B cell (primary cell): ENCODE measurements at regions not wholly inside any gene's neighbourhood (a gene's known extent, or its start where the extent isn't known, plus 50 kb on each side); places are given as distances from the start of the nearest gene placed in this dataset.

Experiments used
- EZH2 ChIP-seq: IDR thresholded peaks from 2 replicates; pipeline ENCODE4 v1.6.1; 2012; ENCODE audit warnings: borderline replicate concordance, low read depth, mild to moderate bottlenecking, moderate library complexity, low read length; ENCODE audit not compliant: insufficient read depth, poor library complexity, severe bottlenecking
- TF ChIP-seq, protein P1 (sequence below): fragments of 200-600 bp; IDR thresholded peaks from one replicate; pipeline ENCODE4 v1.8.0; 2022; ENCODE audit warnings: antibody characterized with exemption, mild to moderate bottlenecking

DNA sequence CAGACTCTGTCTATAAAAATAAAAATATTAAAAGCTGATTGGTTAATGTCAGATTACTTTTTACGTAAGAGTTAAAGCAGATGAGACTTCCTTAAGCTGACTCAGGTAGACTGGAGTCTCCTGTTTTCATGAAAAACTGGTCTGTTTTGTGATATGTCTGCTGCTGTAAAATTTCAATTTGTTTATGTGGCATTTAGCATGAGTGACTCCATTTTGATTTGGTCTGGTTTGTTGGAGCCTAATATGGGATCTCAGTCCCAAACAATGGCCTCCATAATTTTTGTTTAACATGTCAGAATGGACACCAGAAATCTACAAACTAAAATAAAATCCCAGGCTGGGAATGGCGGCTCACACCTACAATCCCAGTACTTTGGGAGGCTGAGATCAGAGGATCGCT lies 57.8 kb upstream of the LEKR1 start:
- TF ChIP-seq, protein P1, sequence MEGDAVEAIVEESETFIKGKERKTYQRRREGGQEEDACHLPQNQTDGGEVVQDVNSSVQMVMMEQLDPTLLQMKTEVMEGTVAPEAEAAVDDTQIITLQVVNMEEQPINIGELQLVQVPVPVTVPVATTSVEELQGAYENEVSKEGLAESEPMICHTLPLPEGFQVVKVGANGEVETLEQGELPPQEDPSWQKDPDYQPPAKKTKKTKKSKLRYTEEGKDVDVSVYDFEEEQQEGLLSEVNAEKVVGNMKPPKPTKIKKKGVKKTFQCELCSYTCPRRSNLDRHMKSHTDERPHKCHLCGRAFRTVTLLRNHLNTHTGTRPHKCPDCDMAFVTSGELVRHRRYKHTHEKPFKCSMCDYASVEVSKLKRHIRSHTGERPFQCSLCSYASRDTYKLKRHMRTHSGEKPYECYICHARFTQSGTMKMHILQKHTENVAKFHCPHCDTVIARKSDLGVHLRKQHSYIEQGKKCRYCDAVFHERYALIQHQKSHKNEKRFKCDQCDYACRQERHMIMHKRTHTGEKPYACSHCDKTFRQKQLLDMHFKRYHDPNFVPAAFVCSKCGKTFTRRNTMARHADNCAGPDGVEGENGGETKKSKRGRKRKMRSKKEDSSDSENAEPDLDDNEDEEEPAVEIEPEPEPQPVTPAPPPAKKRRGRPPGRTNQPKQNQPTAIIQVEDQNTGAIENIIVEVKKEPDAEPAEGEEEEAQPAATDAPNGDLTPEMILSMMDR, result no peak
- TF ChIP-seq EZH2, result no peak
